ENCODE measurements at regions not wholly inside any gene's neighbourhood (a gene's known extent, or its start where the extent isn't known, plus 50 kb on each side); places are given as distances from the start of the nearest gene placed in this dataset.

DNA sequence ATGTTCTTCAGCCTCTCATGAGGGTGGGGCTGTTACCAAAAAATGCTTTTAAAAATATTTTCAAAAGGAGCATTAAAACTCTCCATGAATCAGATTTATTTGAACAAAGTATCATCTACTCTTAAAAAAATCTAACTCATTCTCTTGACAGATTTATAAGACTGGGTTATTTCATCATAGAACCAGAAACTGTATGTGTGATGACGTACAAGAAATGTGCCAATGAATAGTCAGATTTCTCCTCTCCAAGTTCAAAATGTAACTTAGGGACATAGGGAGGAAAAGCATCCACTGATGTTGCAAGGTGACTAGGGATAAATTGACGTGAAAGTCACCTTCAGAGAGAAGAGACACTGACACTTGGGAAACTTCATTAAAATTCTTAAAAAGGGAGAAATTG is 89.1 kb upstream of the CLNK start:
- TF ChIP-seq, protein P1, sequence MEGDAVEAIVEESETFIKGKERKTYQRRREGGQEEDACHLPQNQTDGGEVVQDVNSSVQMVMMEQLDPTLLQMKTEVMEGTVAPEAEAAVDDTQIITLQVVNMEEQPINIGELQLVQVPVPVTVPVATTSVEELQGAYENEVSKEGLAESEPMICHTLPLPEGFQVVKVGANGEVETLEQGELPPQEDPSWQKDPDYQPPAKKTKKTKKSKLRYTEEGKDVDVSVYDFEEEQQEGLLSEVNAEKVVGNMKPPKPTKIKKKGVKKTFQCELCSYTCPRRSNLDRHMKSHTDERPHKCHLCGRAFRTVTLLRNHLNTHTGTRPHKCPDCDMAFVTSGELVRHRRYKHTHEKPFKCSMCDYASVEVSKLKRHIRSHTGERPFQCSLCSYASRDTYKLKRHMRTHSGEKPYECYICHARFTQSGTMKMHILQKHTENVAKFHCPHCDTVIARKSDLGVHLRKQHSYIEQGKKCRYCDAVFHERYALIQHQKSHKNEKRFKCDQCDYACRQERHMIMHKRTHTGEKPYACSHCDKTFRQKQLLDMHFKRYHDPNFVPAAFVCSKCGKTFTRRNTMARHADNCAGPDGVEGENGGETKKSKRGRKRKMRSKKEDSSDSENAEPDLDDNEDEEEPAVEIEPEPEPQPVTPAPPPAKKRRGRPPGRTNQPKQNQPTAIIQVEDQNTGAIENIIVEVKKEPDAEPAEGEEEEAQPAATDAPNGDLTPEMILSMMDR (conservative IDR thresholded peaks at IDR 0.05; ENCODE audit: low read length): no peak
- TF ChIP-seq EZH2phosphoT487 (IDR thresholded peaks at IDR 0.05; ENCODE audit: borderline replicate concordance, low read depth, low read length): no peak
